GM12892 (cell line): ENCODE measurements at regions not wholly inside any gene's neighbourhood (a gene's known extent, or its start where the extent isn't known, plus 50 kb on each side); places are given as distances from the start of the nearest gene placed in this dataset.

Source experiments
- POLR2A ChIP-seq: IDR thresholded peaks from 2 replicates; pipeline ENCODE4 v1.6.1; 2011; ENCODE audit warnings: low read depth, low read length, control low read depth
- POLR2AphosphoS5 ChIP-seq: IDR thresholded peaks from 2 replicates; pipeline ENCODE4 v1.6.1; 2011; ENCODE audit warnings: low read depth, low read length, control low read depth
- TAF1 ChIP-seq: IDR thresholded peaks from 2 replicates; pipeline ENCODE4 v1.6.1; 2011; ENCODE audit warnings: low read depth, mild to moderate bottlenecking, control low read depth, low read length, borderline replicate concordance

DNA sequence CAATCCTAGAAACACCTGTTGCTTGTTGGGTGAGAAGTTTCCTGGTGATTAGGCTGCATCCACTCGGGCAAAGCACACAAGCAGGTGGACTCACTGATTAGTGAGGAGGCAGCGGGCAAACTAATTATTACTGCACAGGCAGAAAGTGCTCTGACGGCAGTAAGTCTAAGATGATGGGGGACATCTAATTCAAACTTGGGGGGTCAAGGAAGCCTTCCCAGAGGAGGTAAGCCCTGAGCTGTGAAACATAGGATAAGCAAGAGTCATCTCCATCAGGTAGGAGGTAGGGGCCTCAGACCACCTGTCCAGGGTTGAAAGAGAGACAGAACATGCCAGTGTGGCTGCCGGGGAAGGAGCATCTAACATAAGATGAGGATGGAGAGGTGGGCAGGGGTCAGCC is 1578.4 kb upstream of the TMEM132C start:
- TF ChIP-seq POLR2A (no peak), POLR2AphosphoS5 (no peak), TAF1 (no peak)
